Fibroblast of the aortic adventitia (primary cell): ENCODE measurements at regions not wholly inside any gene's neighbourhood (a gene's known extent, or its start where the extent isn't known, plus 50 kb on each side); places are given as distances from the start of the nearest gene placed in this dataset.

Experiments used
- DNase-seq: peaks from one replicate; pipeline ENCODE4 v3.0.0-alpha.2; 2010; ENCODE audit warnings: low read depth
- H3K4me3 ChIP-seq: 2 replicates; pipeline ENCODE4 v1.5.1; 2011; ENCODE audit warnings: low read depth, mild to moderate bottlenecking, control low read depth, low read length, moderate library complexity
- TF ChIP-seq, protein P1 (sequence below): IDR thresholded peaks from 2 replicates; pipeline ENCODE4 v1.5.1; 2011; ENCODE audit warnings: mild to moderate bottlenecking, low read length, control low read depth, inconsistent platforms; ENCODE audit not compliant: insufficient read depth

DNA sequence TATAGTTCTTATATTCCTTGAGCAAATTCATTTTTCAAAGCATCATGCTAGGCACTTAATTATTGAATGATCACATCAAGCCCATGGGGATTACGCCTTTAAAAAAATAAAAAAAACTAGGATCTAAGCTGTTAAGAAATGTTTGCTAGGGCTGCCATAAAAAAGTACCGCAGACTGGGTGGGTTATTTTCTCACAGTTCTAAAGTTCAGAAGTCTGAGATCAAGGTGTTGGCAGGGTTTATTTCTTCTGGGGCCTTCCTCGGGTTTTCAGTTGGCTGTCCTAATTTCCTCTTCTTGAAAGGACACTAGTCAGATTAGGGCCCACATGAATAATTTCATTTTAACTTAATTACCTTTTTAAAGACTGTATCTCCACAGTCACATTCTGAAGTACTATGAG lies 165.6 kb upstream of the RIMS1 start:
- TF ChIP-seq, protein P1, sequence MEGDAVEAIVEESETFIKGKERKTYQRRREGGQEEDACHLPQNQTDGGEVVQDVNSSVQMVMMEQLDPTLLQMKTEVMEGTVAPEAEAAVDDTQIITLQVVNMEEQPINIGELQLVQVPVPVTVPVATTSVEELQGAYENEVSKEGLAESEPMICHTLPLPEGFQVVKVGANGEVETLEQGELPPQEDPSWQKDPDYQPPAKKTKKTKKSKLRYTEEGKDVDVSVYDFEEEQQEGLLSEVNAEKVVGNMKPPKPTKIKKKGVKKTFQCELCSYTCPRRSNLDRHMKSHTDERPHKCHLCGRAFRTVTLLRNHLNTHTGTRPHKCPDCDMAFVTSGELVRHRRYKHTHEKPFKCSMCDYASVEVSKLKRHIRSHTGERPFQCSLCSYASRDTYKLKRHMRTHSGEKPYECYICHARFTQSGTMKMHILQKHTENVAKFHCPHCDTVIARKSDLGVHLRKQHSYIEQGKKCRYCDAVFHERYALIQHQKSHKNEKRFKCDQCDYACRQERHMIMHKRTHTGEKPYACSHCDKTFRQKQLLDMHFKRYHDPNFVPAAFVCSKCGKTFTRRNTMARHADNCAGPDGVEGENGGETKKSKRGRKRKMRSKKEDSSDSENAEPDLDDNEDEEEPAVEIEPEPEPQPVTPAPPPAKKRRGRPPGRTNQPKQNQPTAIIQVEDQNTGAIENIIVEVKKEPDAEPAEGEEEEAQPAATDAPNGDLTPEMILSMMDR: no peak
- no peak for DNase-seq
- no peak overlapping the region for H3K4me3 ChIP-seq

DNA sequence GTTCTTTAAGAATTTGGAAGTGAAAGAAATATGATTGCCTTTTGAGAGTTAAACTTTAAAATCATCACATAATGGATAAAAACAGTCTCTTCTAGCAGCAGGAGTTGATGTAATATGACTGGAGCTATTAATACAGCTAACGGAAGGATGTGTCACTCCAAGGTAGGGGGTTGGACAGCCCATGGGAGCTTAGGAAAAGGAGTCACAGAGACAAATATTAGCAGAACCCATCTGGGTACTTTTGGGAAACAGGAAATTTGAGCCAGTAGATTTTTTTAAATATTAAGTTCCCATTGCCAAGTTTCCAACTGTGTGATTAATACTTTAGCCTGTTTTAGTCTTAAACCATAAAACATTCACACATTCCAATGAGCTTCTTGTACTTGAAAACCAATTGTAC lies 164.7 kb upstream of the RIMS1 start:
- TF ChIP-seq, protein P1: no peak
- DNase-seq: peak; percentile 3
- no peak overlapping the region for H3K4me3 ChIP-seq

DNA sequence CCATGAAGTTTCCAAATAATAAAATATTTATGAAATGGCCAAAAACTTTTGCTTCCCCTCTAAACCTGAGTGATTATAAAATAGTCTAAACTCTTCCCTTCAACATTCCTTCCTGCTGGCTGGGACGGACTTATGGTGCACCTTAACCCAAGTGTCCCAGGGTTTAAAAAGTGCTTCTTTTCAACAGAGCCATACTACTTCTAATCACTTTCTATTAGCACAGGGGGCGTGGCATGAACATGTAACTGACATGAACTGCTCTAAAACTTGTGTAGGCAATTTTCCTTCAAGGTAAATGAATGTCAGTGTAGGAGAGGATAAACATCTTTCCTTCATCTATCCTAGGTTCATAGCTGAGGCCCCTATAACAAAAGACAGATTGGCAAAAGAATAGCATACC lies 163.6 kb upstream of the RIMS1 start:
- no peak for DNase-seq
- TF ChIP-seq, protein P1: no peak
- no peak overlapping the region for H3K4me3 ChIP-seq

DNA sequence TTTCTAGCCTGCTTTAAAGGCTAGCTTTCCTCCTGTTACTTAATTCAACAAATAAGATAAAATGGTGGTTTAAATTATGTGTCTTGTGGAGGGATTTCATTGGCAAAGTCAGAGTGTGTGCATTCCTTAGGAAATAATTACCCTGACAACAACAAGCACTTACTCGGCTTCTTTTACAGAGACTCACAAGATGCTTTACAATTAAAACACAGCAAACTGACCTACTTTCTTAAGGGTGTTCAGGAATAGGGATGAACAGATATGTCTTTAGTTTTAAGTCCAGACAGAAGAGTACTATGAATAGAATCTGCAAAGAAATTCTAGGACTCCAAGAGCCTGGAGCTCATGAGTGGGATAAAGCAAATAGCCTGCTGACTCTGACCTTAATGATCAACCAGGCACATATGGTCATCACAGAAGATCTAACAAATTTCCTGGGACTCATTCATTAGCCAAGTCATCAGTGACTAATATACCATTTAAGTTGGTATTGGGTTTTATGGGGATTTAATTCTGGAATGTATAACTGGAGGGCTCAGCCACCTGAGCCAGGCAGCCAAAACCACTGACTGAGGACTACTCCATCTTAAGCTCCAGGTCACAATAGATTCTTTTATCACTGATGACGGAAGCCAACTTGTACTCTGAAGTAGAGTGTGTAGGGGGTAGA lies 161.8 kb upstream of the RIMS1 start:
- no peak overlapping the region for H3K4me3 ChIP-seq
- TF ChIP-seq, protein P1: no peak
- no peak for DNase-seq

DNA sequence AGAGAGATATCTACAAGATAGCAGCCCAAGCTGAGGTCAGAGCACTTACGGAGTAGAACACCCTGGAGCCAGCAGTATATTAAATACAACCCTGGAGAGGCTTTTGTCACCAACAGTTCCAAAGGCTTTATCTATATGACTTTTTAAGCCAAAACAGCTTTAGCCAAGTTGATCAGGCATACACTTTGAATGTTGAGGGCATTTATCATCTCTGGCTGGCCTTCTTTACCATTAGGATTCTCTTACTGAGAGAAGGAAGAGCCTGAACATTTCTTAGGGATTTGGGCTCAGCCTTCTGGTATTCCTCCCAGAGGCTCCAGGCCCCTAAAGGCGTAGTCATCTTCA lies 161.3 kb upstream of the RIMS1 start:
- TF ChIP-seq, protein P1: no peak
- no peak overlapping the region for H3K4me3 ChIP-seq
- DNase-seq: no peak

DNA sequence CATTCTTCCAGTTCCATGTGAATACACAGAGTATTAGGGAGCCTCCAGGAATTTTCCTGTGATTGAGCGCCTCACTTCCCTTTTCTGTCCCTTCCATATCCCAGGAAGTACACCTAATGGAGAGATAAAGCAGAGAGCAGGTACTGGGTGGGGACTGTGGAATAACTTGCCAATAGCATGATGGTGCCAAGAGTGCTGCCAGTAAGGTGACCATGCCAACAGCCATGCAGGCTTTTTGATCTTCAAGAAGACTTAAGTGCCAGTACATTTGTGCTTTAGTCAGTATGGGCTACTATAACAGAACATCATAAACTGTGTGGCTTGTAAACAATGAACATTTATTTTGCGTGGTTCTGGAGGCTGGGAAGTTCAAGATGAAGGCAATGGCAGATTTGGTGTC lies 160.2 kb upstream of the RIMS1 start:
- no peak overlapping the region for H3K4me3 ChIP-seq
- TF ChIP-seq, protein P1: no peak
- DNase-seq: no peak
